GM12864 (cell line): ENCODE measurements at regions not wholly inside any gene's neighbourhood (a gene's known extent, or its start where the extent isn't known, plus 50 kb on each side); places are given as distances from the start of the nearest gene placed in this dataset.

Experiments
- DNase-seq: peaks from one replicate; pipeline ENCODE4 v3.0.0-alpha.2; 2011; ENCODE audit warnings: low read depth
- H3K4me3 ChIP-seq: 2 replicates; pipeline ENCODE4 v1.5.1; 2011; ENCODE audit warnings: mild to moderate bottlenecking, low read depth, low read length, control low read depth
- TF ChIP-seq, protein P1 (sequence below): IDR thresholded peaks from 2 replicates; pipeline ENCODE4 v1.5.1; 2011; ENCODE audit warnings: low read depth, mild to moderate bottlenecking, moderate library complexity, low read length, control low read depth, inconsistent platforms; ENCODE audit errors: missing control alignments

DNA sequence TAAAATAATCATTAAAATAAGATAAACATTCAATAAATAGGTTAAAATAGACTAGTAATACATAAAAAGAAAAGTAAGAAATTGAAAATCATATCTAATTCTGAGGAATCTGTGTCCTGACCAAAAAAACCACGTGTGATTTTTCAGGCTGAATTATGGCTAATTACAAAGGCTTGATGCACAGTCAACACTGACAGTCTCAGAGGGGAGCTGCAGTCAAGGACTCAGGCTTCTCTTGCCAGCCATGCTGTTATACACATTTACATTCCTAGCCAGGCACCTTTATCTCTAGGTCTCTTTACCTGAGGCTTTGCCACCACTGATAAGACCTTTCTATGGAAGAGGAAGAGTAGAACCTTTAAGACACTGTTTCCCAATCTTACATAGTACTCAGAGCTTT, 1737.7 kb upstream of the PCDH10 start:
- DNase-seq = no peak
- no peak overlapping the region for H3K4me3 ChIP-seq
- TF ChIP-seq, protein P1, sequence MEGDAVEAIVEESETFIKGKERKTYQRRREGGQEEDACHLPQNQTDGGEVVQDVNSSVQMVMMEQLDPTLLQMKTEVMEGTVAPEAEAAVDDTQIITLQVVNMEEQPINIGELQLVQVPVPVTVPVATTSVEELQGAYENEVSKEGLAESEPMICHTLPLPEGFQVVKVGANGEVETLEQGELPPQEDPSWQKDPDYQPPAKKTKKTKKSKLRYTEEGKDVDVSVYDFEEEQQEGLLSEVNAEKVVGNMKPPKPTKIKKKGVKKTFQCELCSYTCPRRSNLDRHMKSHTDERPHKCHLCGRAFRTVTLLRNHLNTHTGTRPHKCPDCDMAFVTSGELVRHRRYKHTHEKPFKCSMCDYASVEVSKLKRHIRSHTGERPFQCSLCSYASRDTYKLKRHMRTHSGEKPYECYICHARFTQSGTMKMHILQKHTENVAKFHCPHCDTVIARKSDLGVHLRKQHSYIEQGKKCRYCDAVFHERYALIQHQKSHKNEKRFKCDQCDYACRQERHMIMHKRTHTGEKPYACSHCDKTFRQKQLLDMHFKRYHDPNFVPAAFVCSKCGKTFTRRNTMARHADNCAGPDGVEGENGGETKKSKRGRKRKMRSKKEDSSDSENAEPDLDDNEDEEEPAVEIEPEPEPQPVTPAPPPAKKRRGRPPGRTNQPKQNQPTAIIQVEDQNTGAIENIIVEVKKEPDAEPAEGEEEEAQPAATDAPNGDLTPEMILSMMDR = no peak

DNA sequence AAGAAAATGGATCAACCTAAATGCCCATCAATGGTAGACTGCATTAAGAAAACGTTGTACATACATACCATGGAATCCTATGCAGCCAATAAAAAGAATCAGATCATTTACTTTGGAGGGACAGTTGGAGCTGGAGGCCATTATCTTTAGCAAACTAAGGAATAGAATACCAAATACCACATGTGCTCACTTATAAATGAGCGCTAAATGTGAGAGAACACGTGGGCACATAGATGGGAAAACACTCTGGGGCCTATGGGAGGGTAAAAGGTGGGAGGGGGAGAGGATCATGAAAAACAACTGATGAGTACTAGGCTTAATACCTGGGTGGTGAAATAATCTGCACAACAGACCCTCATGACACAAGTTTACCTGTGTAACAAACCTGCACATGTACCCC, 1729.9 kb upstream of the PCDH10 start:
- H3K4me3 ChIP-seq = no peak overlapping the region
- TF ChIP-seq, protein P1 = no peak
- DNase-seq = no peak

- H3K4me3 ChIP-seq = no peak overlapping the region
- TF ChIP-seq, protein P1 = no peak
- DNase-seq = no peak
These were observed 1722.9 kb upstream of the PCDH10 start for GRCh38 chr4:131426023-131426758.

GRCh38 chr4:131427000-131427399, 1722.1 kb upstream of the PCDH10 start:
- TF ChIP-seq, protein P1 = no peak
- no peak for DNase-seq
- no peak overlapping the region for H3K4me3 ChIP-seq

- no peak overlapping the region for H3K4me3 ChIP-seq
- no peak for DNase-seq
- TF ChIP-seq, protein P1 = no peak
These were observed 1718.8 kb upstream of the PCDH10 start for GRCh38 chr4:131430302-131430701.

- no peak for DNase-seq
- no peak overlapping the region for H3K4me3 ChIP-seq
- TF ChIP-seq, protein P1 = no peak
These were observed 1707.9 kb upstream of the PCDH10 start for GRCh38 chr4:131441004-131441688.
